Stimulated activated CD4-positive, alpha-beta T cell treated with anti-CD3 and anti-CD28 coated beads, Interleukin-2, amount 100 ng/mL, for 24 hours (primary cell): ENCODE measurements at regions not wholly inside any gene's neighbourhood (a gene's known extent, or its start where the extent isn't known, plus 50 kb on each side); places are given as distances from the start of the nearest gene placed in this dataset.
"Not testable (repeated sequence)": the region's sequence is repeated elsewhere in the genome, so short reads cannot be mapped to it uniquely, and the experiment has no call there.

Experiments
- DNase-seq, 2 donors: peaks; one replicate each; pipeline ENCODE4 v3.0.0-alpha.2; 2020

DNA sequence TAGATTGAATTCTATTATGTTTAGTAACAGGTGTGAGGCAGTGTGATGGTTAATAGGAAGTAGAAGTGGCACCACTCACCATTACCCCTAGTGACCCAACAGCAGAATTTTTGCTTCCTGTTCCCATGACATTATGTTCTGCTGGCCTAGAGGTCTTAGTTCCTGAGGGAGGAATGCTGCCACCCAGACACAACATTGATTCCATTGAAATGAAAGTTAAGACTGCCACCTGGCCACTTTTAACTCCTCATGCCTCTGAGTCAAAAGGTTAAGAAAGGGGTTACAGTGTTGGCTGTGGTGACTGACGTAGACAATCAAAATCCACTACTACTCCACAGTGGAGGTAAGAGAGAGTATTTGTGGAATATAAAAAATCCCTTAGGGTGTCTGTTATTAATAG is 218.9 kb upstream of the NMUR2 start:
- DNase-seq = no peak

DNA sequence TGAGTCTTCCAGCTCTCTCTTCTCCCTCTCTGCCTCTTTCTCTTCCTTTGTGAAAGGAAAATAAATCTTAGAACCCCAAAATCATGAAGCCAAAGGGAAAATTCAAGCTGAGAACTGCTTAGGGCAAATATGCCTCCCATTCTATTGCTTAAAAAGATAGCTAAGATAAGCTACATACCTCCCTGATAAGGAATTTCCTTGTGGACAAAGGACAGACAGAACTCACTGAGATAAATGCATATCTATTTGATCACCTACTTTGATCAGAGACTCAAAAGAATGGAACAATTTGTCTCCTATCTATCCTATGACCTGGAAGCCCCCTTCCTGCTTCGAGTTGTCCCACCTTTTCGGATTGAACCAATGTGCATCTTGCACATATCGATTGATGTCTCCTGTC is 220.6 kb upstream of the NMUR2 start:
- DNase-seq = no peak

DNA sequence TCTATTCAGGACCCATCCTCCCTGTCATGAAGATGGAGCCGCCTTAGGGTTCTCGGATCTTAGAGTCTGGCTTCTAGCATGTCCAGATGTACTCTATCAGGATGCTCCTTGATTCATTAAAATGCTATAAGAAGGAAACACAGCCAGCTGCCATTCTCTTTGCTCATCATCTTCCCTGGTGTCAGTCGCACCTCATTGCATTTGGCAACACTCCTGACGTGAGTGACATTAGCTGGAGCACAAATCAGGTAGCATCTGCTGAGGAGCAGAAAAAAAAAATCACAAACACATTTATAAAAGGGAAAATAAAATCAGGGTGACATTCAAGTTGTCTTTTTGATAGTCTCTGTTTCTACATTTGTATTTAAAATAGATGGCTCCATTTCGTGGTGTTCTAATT is 226.1 kb upstream of the NMUR2 start:
- DNase-seq = no peak

DNA sequence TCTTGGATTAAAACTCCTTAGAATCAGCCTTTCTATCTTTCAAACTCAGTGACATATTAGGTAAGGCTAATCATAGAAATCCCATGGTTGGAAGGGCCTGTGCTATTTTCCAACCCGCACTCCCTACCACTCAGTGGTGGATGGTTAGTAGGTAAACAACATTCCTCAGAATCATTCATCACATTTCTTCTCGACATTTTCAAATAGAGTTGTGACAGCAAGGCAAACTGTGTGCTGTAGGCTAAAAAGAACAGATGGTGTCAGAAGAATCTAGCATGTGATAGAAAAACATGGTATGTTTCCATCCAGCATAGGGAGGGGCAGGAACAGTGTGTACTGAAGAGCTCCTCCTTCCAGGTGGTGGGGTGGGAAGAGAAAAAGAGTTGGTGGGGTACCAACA is 227.3 kb upstream of the NMUR2 start:
- DNase-seq = no peak

DNA sequence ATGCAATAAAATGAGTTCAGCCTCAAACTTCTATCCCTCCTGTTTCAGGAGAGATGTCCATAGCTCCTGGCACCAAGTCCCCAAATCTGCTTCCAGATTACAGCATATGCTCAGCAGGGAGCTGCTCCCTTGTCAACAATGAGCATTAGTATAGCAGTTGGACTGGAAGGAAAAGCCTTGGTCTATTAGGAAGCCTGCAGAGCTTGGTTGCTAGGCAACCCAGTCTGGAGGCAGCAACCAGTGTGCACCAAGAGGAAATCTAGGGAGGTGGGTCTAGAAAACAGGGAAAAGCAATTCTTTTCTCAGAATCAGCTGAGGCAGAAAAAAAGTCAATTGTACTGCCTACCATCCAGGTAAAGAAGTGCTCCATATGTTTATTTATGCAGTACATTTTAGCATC is 229.5 kb upstream of the NMUR2 start:
- DNase-seq = no peak

DNA sequence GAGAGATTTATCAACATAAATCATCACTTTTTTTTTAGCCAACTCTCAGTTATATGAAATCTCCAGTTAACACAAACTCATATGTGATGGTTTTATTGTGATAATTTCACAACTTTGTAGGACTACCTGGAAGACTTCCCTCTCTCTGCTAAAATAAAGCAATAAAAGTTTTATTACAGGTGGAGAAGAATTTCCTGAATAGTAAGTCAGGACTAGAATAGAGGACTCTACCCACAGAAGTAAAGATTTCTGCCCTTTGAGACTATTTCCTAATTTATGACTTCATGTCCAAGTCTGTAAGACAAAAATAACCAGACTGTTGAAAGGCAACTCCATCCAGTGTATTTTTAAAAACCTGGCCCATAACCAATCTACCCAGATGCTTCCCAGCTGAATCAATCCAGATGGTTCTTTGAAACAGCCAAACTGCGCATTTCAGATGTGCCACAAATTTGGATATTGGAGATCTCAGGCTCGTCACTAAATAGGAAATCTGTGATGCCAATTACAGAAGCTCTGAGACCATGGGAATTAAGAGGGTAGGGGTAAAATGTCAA is 234.0 kb upstream of the NMUR2 start:
- DNase-seq = no peak

DNA sequence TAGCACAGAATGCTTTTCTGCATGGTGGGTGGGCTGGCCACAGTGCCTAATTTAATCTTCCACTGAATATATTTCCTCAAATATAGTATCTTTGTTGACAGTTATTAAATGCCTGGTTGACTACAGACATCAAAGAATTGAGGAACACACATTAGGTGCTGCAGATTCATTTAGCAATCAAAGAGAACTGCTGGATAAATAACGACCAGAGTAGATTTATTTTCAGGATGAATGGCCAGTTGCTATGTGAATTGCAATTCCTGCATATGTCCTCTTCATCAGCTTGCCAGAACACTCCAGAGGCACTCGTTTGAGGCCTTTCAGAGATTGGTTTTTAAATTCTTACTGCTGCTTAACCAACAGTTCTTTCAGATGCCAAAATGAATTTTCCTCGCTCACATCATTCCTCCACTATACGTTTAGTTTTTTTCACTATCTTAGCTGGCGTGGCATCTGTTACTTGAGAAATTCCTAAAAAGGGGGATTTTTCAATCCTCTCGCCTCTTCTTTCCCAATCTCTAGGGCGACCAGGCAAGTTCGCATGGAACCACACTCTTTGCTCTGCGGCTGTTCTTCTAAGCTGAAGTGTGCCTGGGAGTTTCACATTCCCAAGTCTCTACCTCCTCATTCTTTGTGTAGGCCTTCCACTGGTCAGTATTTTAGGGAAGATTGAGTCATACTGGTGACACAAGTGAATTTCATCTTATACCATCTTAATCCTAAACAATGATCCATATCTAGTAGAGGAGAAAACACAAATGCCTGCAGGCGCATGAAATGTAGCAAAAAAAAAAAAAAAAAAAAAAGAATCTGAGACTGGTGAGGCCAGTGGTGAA is 237.1 kb upstream of the NMUR2 start:
- no peak for DNase-seq

DNA sequence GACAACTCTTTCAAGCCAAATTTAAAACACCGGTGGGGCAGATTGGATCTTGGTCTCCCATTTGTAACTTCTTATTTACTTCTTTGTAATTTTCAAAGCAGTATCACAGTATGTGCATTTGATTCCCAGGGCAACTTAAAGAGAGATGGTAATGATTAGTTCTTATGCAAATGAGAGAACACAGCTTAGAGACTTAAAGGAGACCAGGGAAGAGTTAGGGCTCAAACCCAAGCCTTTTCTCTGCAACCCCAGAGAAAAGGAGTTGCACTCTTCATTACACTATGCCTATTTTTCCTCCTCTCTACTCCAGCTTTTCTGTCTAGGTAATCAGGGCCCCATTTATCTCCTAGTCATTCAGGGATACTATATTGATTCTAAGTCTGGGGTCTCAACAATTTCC is 237.8 kb upstream of the NMUR2 start:
- DNase-seq = no peak

DNA sequence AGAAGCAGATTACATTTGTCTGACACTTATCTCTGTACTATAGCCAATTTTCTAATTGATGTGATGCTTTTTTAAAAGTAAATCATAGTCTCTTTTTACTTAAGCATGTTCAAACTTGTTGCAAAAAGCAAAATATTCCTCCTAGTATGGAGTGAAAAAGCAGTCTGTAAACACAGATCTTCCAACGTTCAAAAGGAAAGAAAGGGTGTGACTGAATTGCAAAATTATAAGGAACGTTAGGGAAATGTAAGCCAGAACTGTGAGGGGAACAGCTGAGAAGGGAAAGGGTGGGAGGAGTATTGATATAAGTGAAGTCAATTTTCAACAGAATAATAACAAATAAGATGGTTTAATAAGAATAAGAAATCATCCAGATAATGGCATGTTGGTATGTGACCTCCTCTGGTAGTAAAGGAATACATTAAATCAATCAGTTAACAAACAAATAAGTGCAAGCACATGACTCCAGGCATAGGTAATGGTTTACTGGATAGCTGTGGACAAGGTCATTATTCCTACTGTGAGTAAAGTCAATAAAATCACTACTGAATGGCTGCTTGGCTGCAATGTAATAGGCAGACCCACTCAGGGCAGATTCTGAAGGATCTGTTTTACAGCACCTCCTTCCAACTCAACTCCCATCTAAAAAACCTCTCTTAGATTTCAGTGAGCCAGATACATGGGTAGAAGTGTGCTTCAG is 239.1 kb upstream of the NMUR2 start:
- DNase-seq = no peak

DNA sequence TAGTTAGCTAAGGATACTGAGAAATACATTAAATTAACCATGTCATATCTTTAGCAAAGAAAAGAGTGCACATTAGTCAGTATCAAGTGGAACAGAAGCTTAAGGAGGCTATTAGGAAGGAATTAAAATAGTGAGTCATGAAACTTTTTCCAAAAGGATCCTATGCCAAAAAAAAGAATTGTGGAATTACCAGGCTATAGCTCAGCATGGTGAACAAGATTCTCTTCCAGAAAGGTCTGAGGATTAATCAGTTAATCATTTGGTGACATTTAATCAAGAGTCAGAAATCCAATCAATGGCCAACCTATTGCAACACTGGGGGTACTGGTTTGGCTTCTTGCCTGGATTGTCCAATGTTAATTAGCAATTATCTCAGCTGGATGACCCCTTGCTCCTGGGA is 244.5 kb upstream of the NMUR2 start:
- DNase-seq = no peak

DNA sequence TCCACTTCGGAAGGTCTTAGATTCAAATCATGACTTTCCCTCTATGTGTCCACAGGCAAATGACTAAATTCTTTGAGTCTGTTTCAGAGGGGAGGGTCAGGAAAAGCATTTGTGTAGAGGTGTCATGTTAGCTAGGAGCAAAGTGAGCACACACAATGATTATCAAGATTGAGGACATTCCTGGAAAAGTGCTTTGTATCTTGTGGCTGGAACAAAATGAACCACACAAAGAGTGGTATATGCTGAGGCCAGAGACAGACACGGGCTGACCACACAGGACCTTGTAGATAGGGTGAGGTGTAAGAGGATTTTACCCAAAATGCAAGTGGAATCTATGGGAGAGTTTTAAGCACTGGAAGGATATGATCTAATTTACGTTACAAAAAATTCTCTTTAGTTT is 245.3 kb upstream of the NMUR2 start:
- no peak for DNase-seq

DNA sequence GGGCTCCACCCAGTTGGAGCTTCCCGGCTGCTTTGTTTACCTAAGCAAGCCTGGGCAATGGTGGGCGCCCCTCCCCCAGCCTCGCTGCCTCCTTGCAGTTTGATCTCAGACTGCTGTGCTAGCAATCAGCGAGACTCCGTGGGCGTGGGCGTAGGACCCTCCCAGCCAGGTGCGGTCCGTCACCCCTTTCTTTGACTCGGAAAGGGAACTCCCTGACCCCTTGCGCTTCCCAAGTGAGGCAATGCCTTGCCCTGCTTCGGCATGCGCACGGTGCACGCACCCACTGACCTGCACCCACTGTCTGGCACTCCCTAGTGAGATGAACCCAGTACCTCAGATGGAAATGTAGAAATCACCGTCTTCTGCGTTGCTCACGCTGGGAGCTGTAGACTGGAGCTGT is 254.4 kb upstream of the NMUR2 start:
- DNase-seq = not testable (repeated sequence)

DNA sequence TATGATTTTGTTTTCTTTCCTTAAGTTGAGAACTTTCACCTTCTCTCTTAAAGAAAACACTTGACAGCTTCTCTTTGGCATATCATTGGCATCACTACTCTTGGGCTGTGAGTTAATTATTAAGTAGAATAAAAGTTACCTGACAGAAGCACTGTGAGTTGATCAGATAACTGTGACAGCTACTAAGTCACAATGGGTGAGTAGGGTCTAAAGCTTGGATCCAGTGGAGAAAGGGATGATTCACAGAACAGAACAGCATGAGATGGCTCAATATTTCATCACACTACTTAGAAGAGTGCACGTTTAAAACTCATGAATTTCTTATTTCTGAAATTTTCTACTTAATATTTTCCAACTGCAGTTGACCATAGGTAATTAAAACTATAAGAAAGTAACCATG is 268.5 kb upstream of the NMUR2 start:
- DNase-seq = no peak

DNA sequence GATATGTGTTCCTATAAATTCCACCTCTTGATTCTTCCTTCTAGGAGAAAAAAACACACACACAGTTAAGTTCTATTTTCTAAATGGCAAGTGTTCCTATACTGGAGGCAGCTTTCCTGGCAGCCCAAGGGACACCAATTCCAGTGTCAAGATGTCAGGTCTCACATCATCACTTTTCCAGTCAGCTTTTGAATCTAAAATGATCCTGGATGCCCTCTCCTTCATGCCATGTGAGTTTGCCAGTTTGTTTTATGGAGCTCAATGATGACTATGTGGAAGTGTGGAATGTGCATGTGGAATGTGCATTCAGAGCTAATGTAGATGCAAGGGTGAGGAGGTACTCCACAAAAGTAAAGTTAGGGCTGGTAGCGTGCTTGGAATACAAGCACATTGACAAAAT is 269.3 kb upstream of the NMUR2 start:
- DNase-seq = no peak

DNA sequence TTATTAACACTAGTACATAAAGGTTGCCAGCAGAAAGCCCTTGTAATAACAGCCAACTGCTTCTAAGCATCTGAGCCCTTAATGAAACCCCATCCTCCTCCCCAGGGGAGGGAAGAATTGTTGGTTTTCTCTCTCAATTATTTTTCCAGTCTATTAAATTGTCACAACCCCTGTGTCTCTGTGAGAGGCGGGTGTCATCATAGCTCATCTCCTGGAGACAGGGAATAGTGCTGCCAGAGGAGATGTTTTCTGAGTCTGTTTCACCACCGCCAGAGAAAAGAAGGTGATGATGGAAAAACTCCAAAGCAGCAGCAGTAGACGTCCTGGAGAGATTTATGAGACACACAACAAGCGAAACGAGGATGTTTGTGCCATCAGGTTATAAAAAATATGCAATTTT is 271.1 kb upstream of the NMUR2 start:
- no peak for DNase-seq

DNA sequence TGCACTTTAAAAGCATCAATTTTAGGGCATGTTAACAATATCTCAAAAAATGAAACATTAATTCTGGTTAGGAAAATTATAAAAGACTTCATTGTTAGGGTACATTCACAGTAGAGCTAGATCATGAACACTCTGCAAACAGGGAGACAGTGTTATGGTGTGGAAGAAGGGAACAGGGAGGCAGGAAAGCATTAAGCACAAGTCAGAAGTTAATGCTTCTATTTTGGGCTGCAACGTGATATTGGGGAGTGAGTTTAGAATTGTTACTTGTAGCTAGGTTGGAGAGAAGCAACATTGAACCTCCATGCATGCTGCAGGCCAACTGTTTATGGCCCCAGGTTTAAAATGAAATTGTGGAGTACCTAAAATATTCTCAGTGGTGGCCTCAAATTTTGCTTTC is 278.1 kb upstream of the NMUR2 start:
- no peak for DNase-seq

DNA sequence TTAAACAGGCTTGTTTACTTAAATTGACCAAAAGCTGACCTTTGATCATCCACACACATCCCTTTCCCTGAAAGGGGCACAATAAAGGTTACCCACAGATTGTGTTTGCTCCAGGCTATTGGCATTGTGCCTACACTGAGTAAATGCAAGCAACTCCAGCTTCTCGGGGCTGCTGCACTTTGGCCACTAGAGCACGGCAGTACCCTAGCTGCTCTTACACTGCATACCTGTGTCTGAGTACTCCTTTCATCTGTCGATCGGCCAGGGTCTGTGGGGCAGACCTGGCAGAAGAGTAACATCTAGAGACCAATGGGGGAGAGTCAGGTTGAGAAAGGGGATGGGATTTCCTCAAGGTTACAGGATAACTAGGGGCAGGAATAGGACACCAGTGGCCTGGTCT is 281.9 kb upstream of the NMUR2 start:
- no peak for DNase-seq

DNA sequence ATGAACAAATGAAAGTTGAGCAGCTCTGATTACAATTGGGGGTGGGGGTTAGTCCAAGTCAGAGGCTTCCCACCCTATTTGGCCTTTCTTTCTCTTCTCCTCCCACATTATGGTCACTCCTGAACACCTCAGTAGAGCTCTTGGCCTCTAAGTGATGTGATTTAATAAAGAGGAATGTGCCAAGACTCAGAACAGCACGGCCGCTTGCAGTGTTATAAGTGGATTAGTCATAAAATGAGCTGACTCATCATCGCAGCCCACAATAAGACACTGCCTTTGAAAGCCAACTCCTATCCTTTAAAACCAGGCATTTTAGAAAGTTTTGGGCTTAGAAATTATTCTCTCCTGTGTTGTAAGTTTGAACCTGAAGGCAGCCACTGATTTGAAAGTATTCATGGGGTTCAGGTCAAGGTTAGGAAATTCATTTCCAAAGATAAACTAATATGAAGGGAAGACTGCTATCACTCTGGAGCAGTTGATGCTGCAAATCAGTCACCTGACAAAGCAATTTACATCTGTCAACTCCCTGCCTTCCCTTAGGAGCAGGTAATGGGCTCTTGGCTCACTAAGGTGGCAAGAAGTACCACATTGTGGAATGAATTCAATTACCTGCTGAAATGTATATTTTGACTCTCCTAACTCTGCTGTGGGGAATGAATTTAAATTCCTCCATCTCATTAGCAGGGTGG is 283.6 kb upstream of the NMUR2 start:
- DNase-seq = no peak

DNA sequence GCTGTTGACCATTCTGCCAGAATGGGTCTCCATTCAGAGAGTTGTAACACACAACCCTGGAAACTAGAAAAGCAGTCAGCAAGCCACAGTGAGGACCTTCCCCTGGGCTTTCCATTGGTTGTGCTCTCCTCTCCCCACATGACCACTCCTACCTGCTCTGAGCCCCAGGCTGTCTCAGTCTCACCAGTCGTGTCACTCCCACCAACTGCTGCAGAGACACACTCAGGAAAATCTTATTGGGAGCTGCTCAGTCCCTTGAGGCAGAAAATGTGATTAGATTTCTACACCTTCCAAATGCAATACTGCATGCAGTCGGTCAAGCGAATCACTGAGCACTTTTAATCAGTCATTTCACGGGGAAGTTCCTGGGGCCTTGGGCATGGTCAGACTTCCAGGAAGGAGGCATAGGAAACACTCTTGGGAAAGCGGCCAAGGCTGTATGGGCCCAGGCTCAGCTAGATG is 284.2 kb upstream of the NMUR2 start:
- DNase-seq = no peak

DNA sequence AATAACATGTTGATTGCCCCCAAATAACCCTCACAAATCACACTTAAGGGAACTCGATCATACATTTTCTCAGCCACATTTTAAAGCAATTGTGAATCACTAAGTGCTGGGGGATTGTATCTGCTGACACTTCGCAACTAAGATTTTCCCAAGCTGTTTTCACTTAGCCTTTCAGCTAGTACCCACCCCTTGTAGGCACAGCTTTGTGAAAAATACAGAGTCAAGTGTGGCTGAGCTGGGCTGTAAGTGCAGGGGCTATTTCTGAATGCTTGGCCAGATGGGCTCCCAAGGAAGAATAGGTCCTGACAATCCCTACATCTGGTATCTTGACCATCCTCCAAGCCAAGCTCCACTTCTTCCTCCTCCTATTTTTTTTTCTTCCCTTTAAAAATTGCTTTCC is 289.2 kb upstream of the NMUR2 start:
- no peak for DNase-seq

DNA sequence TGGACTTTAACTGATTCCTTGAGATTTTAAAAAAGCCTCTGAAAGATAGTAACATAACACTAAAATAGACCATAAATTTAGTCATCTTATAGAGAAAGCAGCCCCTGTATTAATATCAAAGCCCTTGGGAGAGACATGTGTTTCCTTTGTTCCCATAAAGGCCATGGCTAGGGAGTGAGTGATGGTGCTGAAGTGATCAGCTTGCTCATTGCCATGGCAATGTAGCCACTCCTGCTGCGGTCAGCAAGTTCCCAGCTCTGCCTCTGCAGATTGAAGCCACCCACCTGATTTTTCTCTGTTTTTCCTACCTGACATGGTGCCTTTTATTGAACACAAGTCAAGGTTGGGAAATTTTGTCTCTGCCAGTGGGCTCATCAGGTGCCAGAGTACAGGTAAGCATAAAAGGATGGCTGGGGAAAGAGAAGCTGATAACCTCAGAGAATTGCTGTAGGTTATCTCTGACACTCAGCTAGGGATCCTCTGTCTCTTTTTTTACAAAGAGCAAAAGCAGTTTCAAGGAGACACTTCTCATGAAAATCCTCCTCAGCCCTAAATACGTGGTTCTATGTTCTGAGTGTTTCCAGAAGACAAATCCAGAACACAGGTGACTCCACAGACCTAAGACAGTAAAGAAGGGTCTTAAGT is 296.3 kb upstream of the NMUR2 start:
- no peak for DNase-seq

DNA sequence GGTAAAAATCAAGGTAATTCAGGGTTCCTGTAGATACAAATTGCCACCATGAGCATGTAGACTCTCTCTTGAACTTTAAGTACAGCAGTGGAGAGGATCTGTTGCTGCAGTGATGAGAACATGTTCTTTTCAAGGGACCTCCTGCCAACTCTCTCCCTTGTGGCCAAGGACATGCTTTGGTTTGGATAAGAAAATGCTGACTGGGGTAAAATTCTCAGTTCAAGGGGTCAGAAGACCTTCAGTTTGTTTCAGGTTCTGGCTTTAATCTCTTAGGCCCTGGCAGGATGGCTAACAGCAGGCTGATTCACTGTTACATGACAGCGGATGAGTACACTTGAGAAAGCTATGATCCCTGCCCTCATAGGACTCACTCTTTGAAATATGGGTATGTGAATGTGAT is 299.2 kb upstream of the NMUR2 start:
- no peak for DNase-seq

DNA sequence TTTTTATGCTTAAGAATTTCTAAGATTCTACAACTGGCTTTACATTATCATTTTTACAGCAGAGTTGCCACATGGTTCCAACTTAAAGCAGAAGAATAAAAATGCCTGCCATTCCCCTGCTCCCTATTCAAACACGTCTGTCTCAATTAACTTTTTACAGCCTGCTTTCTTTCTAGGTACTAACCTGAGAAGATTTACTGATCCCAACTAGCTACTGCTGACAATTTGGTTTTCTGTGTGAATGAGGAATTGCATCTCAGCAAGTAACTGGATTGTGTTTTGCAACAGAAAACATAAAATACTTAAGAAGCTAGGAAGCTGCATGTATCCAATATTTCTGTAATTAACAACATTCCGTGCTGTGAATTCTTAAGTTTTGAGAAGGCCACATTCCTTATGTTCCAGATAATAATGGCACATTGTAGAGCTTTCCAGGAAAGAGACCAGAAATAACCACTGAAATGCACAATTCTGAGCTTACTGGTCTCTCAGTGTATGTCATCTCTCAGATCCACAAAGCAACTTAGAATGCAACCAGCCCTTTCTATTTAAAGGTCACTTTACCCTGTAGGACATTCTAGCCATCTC is 306.8 kb upstream of the NMUR2 start:
- no peak for DNase-seq
